H1 (cell line): ENCODE measurements at regions not wholly inside any gene's neighbourhood (a gene's known extent, or its start where the extent isn't known, plus 50 kb on each side); places are given as distances from the start of the nearest gene placed in this dataset.

Source experiments
- BCL11A ChIP-seq, 2 experiments: IDR thresholded peaks; one replicate each; pipeline ENCODE4 v1.6.1; 2011; ENCODE audit warnings: low read depth in 2 of 2, low read length in 2 of 2, mild to moderate bottlenecking in 2 of 2
- KDM5A ChIP-seq: fragments of 200-600 bp; IDR thresholded peaks from 2 replicates; pipeline ENCODE4 v1.7.1; 2012; ENCODE audit warnings: mild to moderate bottlenecking, low read length, inconsistent platforms, mixed read lengths
- RAD21 ChIP-seq, 2 experiments: IDR thresholded peaks in 1 of 2; conservative IDR thresholded peaks in 1 of 2; 2 replicates each; pipeline ENCODE4 v1.6.1; 2011; ENCODE audit warnings: low read depth in 2 of 2, low read length in 2 of 2, improper control_type of control experiment in 1 of 2, inconsistent platforms in 1 of 2, mild to moderate bottlenecking in 1 of 2, moderate library complexity in 1 of 2
- RFX5 ChIP-seq: IDR thresholded peaks from 2 replicates; pipeline ENCODE4 v1.6.1; 2011; ENCODE audit warnings: low read depth, low read length, improper control_type of control experiment, borderline replicate concordance
- SIRT6 ChIP-seq: IDR thresholded peaks from one replicate; pipeline ENCODE4 v1.7.1; 2012; ENCODE audit warnings: low read length, inconsistent platforms

GRCh38 chr3:110736332-110736731 lies 335.3 kb upstream of the NECTIN3 start (continued):
- TF ChIP-seq RFX5 (no peak), SIRT6 (no peak), BCL11A (IDR thresholded peaks at IDR 0.05; ENCODE audit: low read depth in 2 of 2, low read length in 2 of 2) (no peak), KDM5A (no peak), RAD21 (IDR thresholded peaks at IDR 0.05 in 1 of 2, conservative IDR thresholded peaks at IDR 0.05 in 1 of 2; ENCODE audit: low read depth in 2 of 2, low read length in 2 of 2) (no peak)
